AG04449 (cell line): ENCODE measurements at regions not wholly inside any gene's neighbourhood (a gene's known extent, or its start where the extent isn't known, plus 50 kb on each side); places are given as distances from the start of the nearest gene placed in this dataset.

Experiments
- CTCF ChIA-PET: fragments of 350-600 bp; formaldehyde crosslinking; extraction: SDS; loops from one replicate; lab custom pipeline; 2021; ENCODE audit warnings: antibody characterized with exemption; lab: Yijun Ruan, JAX
- POLR2A ChIA-PET: fragments of 400-600, 350-600 bp; formaldehyde crosslinking; extraction: SDS; loops from one replicate; lab custom pipeline; 2020; ENCODE audit warnings: antibody characterized with exemption, inconsistent platforms; lab: Yijun Ruan, JAX
- DNase-seq: peaks from one replicate; pipeline ENCODE4 v3.0.0-alpha.2; 2010; ENCODE audit warnings: low read depth, low spot score
- H3K4me3 ChIP-seq: 2 replicates; pipeline ENCODE4 v1.5.1; 2011; ENCODE audit warnings: low read depth, mild to moderate bottlenecking, control low read depth, low read length
- CTCF ChIP-seq: IDR thresholded peaks from one replicate; pipeline ENCODE4 v1.5.1; 2011; ENCODE audit warnings: mild to moderate bottlenecking, moderate library complexity, low read length, control low read depth, inconsistent platforms; ENCODE audit not compliant: insufficient read depth; ENCODE audit errors: missing control alignments

GRCh38 chr13:107712145-107712860, 503.0 kb downstream of the LIG4 start:
- TF ChIP-seq CTCF = no peak
- no peak overlapping the region for H3K4me3 ChIP-seq
- CTCF ChIA-PET = no interaction called here
- POLR2A ChIA-PET = no interaction called here
- DNase-seq = no peak

DNA sequence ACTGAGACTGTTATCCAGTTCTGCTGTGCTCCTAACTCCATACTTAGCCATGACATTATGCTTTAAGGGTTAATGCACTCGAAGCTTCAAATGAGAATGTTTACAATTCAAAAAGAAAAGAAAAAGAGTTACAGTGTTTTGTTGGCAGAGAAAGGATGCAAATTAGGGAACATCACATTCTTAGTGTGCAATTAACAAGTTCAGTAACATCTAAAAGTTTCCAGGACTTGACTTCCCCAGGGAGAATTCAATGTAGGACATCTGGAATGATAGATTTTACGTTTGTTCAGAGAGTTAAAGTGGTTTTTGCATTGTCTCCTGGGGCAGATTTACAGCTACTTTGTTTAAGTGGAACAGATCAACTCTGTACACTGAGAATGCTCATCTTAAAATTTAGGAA, 525.2 kb downstream of the LIG4 start:
- DNase-seq = no peak
- CTCF ChIA-PET = no interaction called here
- POLR2A ChIA-PET = no interaction called here
- TF ChIP-seq CTCF = no peak
- H3K4me3 ChIP-seq = no peak overlapping the region

- ChIA-PET POLR2A (no interaction called here), CTCF (no interaction called here)
- DNase-seq = no peak
- no peak for TF ChIP-seq CTCF
- no peak overlapping the region for H3K4me3 ChIP-seq
Observed at GRCh38 chr13:107685876-107686275, 529.5 kb downstream of the LIG4 start.

DNA sequence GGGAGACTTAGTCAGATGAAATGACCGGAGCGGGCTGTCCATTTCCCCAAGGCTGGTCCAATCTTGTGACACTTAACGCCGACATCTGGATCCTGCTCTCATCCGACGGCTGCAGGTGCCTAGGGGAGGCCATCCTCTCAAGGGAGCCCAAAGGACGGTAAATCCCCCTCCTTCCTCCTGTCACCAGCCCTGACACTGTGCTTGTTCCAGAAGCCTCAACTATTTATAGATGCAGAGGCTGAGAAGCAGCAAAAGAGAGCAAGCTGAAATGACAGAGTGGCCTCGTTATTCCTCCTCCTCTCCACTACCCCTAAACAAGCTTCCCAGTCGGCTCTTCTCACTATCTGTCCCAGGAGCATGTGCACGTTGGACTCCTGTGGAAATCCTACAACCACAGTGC, 533.7 kb downstream of the LIG4 start:
- POLR2A ChIA-PET = no interaction called here
- H3K4me3 ChIP-seq = no peak overlapping the region
- CTCF ChIA-PET = no interaction called here
- no peak for TF ChIP-seq CTCF
- no peak for DNase-seq

DNA sequence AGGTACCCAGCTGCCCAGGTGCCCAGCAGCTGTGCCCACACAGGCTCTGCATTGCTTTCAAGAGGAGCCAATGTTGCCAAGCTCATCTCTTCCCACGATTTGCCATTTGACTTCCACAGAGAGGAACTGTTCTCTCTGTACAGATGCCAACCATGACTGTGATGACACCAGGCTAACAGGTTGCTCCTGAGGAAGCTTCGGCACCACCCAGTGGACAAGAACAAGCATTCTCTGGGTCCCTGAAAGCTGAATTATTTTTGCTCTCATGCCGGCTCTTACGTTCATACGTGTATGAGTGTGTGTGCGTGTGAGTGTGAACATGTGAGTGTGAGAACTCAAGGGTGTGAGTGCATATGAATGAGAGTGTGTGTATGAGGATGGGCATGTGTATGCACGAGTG, 535.2 kb downstream of the LIG4 start:
- no peak for DNase-seq
- TF ChIP-seq CTCF = no peak
- POLR2A ChIA-PET = no interaction called here
- H3K4me3 ChIP-seq = no peak overlapping the region
- CTCF ChIA-PET = no interaction called here

GRCh38 chr13:107678075-107678689, 537.2 kb downstream of the LIG4 start:
- CTCF ChIA-PET = no interaction called here
- POLR2A ChIA-PET = no interaction called here
- DNase-seq = no peak
- no peak overlapping the region for H3K4me3 ChIP-seq
- no peak for TF ChIP-seq CTCF
